Kidney (tissue), 13 donors: ENCODE measurements at regions not wholly inside any gene's neighbourhood (a gene's known extent, or its start where the extent isn't known, plus 50 kb on each side); places are given as distances from the start of the nearest gene placed in this dataset.

ENCODE experiments used
- DNase-seq, 5 donors: peaks; one replicate each; pipeline ENCODE4 v3.0.0-alpha.2; 2013 to 2020
- FAIRE-seq: peaks from 2 replicates; lab custom pipeline; 2012; peaks lifted over from hg19 to GRCh38; lab: Jason Lieb, UNC
- H3K27ac ChIP-seq, 2 donors: one replicate each; pipeline ENCODE4 v1.7.0; 2013; ENCODE audit warnings: low read depth in 2 of 2, low read length in 2 of 2, inconsistent platforms in 1 of 2
- H3K27me3 ChIP-seq: one replicate; pipeline ENCODE4 v1.7.1; 2013; ENCODE audit warnings: low read length, inconsistent platforms; ENCODE audit not compliant: control insufficient read depth, insufficient read depth
- H3K36me3 ChIP-seq, 3 donors: one replicate each; pipeline versions ENCODE4 v1.7.0 to v1.7.1; 2013; ENCODE audit warnings: low read length in 3 of 3, control low read depth in 1 of 3, inconsistent platforms in 1 of 3; ENCODE audit not compliant: insufficient read depth in 3 of 3, control insufficient read depth in 2 of 3
- H3K4me1 ChIP-seq, 3 donors: one replicate each; pipeline versions ENCODE4 v1.7.0 to v1.7.1; 2013; ENCODE audit warnings: low read length in 3 of 3, inconsistent platforms in 1 of 3, low read depth in 1 of 3; ENCODE audit not compliant: control insufficient read depth in 2 of 3, insufficient read depth in 2 of 3
- H3K4me3 ChIP-seq, 3 donors: one replicate each; pipeline versions ENCODE4 v1.7.0 to v1.8.1; 2013; ENCODE audit warnings: low read length in 3 of 3, control low read depth in 1 of 3, inconsistent platforms in 1 of 3
- H3K9ac ChIP-seq, 3 donors: one replicate each; pipeline versions ENCODE4 v1.7.0 to v1.7.1; 2013; ENCODE audit warnings: low read length in 3 of 3, control low read depth in 1 of 3, inconsistent platforms in 1 of 3
- H3K9me3 ChIP-seq, 3 donors: one replicate each; pipeline versions ENCODE4 v1.7.0 to v1.7.1; 2013; ENCODE audit warnings: low read length in 3 of 3, control low read depth in 1 of 3, inconsistent platforms in 1 of 3; ENCODE audit not compliant: control insufficient read depth in 2 of 3, insufficient read depth in 1 of 3
- CTCF ChIP-seq: IDR thresholded peaks from 3 replicates; pipeline ENCODE4 v1.5.1; 2012; ENCODE audit warnings: mild to moderate bottlenecking, moderate library complexity, borderline replicate concordance; ENCODE audit not compliant: insufficient read depth; ENCODE audit errors: extremely low read depth
- intact Hi-C: fragments of 100-400 bp; cut with DNase I; formaldehyde crosslinking; loops from one replicate; pipeline ENCODE4 v1.11.1; 2022
- donor health status: control.
- donor health status: control.
- donor health status: control.
- donor health status: control.
- donor health status: control.
- donor health status: DM: yes; HTN: yes; CAD: no.
- donor health status: Normal renal cell carcinoma (clear cell type).

DNA sequence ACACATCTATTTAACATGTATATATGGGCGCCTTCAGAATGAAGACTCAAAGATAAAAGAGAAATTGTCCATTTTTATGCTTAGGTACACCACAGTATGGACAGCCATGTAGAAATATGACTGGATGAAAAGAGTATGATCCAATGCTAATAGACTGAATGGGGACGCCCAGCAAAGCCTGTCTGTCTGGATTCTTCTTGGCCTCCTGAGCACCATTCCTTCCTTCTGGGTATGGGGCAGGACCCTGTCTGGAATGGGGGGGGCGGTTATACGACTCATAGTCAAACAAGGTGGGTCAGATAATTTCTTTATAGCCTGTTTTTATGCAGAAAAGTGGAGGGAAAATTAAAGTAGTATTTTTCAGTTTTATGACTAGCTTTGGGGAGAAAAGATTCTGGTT lies 81.2 kb upstream of the ABCD3 start:
- Histone ChIP-seq H3K4me3 (no peak overlapping the region), H3K4me1 (peaks cover 2 to 11% (median 6%) of the 10 kb centered on the region in 3 donors), H3K9ac (no peak overlapping the region), H3K27ac (no peak overlapping the region), H3K27me3 (no peaks in the 10 kb centered on the region), H3K36me3 (no peaks in the 10 kb centered on the region), H3K9me3 (no peaks in the 10 kb centered on the region)
- intact Hi-C loops, result loop anchor here (10.0 kb wide), 1 partner anchor 312 kb away; no protein-coding TSS in a partner anchor
- TF ChIP-seq CTCF, result no peak
- no peak for DNase-seq
- FAIRE-seq, result no peak

GRCh38 chr1:94335950-94336349 lies 82.2 kb upstream of the ABCD3 start:
- peak in 4 of 5 donors; percentile 70 to 96 (median 84) for DNase-seq
- H3K9ac ChIP-seq, result no peak overlapping the region
- peak overlapping the region in 1 of 3 donors; percentile 24 for H3K4me3 ChIP-seq
- intact Hi-C loops, result loop anchor here (10.0 kb wide), 1 partner anchor 311 kb away; no protein-coding TSS in a partner anchor
- FAIRE-seq, result peak; percentile 99
- peak; percentile 98 for TF ChIP-seq CTCF
- H3K36me3 ChIP-seq, result no peaks in the 10 kb centered on the region
- peaks cover 2 to 11% (median 6%) of the 10 kb centered on the region in 3 donors for H3K4me1 ChIP-seq
- H3K27me3 ChIP-seq, result no peaks in the 10 kb centered on the region
- no peaks in the 10 kb centered on the region for H3K9me3 ChIP-seq
- no peak overlapping the region for H3K27ac ChIP-seq

- FAIRE-seq (no peak), DNase-seq (peak in 1 of 5 donors; percentile 47)
- H3K27me3 ChIP-seq, result no peaks in the 10 kb centered on the region
- intact Hi-C loops, result loop anchor here (10.0 kb wide), 1 partner anchor 311 kb away; no protein-coding TSS in a partner anchor
- H3K36me3 ChIP-seq, result no peaks in the 10 kb centered on the region
- peak overlapping the region in 1 of 3 donors; percentile 24 for H3K4me3 ChIP-seq
- H3K4me1 ChIP-seq, result peaks cover 2 to 11% (median 6%) of the 10 kb centered on the region in 3 donors
- H3K27ac ChIP-seq, result peak overlapping the region; percentile 55 to 72
- peak overlapping the region in 1 of 3 donors; percentile 43 for H3K9ac ChIP-seq
- no peak for TF ChIP-seq CTCF
- no peaks in the 10 kb centered on the region for H3K9me3 ChIP-seq
Measured at GRCh38 chr1:94335447-94335846, 82.7 kb upstream of the ABCD3 start.
